ENCODE measurements at regions not wholly inside any gene's neighbourhood (a gene's known extent, or its start where the extent isn't known, plus 50 kb on each side); places are given as distances from the start of the nearest gene placed in this dataset.

DNA sequence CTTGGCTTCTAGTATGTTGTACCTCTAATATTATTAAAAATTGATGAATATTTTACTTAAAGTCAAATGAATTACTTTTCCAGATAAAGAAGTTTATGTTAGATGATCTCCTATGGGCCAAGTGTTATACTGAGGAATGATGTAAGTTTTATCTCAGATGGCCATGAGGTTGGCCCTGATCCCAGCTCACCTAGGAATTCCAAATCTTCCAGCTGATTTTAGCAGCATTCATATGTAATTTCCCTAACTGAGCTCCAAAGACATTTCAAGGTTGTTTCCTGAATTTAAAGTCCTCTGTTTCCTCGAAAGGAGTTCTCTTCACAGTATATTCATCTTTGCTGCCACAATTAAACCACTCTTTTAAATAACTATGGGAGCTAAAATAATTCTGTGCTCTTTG lies 1670.4 kb upstream of the SPRY2 start:
- no peak overlapping the region for H3K4me3 ChIP-seq (ENCODE audit: low read depth, low read length)
- DNase-seq (ENCODE audit: low read depth) = no peak
- TF ChIP-seq, protein P1, sequence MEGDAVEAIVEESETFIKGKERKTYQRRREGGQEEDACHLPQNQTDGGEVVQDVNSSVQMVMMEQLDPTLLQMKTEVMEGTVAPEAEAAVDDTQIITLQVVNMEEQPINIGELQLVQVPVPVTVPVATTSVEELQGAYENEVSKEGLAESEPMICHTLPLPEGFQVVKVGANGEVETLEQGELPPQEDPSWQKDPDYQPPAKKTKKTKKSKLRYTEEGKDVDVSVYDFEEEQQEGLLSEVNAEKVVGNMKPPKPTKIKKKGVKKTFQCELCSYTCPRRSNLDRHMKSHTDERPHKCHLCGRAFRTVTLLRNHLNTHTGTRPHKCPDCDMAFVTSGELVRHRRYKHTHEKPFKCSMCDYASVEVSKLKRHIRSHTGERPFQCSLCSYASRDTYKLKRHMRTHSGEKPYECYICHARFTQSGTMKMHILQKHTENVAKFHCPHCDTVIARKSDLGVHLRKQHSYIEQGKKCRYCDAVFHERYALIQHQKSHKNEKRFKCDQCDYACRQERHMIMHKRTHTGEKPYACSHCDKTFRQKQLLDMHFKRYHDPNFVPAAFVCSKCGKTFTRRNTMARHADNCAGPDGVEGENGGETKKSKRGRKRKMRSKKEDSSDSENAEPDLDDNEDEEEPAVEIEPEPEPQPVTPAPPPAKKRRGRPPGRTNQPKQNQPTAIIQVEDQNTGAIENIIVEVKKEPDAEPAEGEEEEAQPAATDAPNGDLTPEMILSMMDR (IDR thresholded peaks at IDR 0.05; ENCODE audit: low read depth, low read length) = no peak
- no peak for TF ChIP-seq POLR2A (IDR thresholded peaks at IDR 0.05; ENCODE audit: extremely low read depth, insufficient read length)
- no peak for TF ChIP-seq MYC (IDR thresholded peaks at IDR 0.05; ENCODE audit: low read depth, low read length)
- TF ChIP-seq, protein P2, sequence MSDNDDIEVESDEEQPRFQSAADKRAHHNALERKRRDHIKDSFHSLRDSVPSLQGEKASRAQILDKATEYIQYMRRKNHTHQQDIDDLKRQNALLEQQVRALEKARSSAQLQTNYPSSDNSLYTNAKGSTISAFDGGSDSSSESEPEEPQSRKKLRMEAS (IDR thresholded peaks at IDR 0.05; ENCODE audit: low read depth, low read length) = no peak

DNA sequence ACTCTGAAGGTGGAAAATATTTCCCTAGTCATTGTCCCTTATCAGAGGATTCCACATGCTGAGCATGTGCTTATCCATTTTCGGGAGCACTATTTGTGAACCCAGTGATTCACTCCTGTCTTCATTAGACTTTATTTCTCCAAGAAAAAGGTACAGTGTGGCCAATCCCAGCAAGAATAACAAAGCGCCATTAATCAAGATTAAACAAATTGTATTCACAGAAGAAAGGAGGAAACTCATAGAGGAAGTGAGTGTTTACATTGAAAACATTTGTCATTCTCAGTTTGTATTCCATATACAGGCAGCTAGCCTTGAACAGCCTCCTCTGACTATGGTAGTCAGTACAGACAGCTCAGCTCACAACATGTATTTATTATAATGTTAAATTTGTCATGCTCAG lies 1669.9 kb upstream of the SPRY2 start:
- TF ChIP-seq, protein P1 (IDR thresholded peaks at IDR 0.05; ENCODE audit: low read depth, low read length) = no peak
- no peak for TF ChIP-seq MYC (IDR thresholded peaks at IDR 0.05; ENCODE audit: low read depth, low read length)
- TF ChIP-seq, protein P2 (IDR thresholded peaks at IDR 0.05; ENCODE audit: low read depth, low read length) = no peak
- no peak for TF ChIP-seq POLR2A (IDR thresholded peaks at IDR 0.05; ENCODE audit: extremely low read depth, insufficient read length)
- no peak overlapping the region for H3K4me3 ChIP-seq (ENCODE audit: low read depth, low read length)
- no peak for DNase-seq (ENCODE audit: low read depth)

DNA sequence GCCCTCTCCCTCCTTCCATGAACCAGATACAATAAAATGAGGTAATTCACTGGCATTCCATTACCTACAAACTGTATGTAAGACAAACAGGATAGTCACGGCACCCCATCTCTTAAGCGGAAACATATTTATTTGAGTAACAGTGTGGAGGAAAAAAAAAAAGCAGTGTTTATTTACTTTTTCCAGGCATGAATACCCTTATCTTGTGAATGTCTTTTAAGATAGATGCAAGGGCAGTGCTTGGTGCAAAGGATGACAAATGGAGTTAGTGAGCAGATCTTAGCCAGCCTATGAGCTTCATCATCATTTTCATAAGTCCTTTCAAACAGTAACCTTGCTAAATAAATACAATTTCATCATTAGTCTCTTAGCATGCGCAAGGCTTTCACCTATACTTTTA lies 1661.8 kb upstream of the SPRY2 start:
- H3K4me3 ChIP-seq (ENCODE audit: low read depth, low read length) = no peak overlapping the region
- TF ChIP-seq POLR2A (IDR thresholded peaks at IDR 0.05; ENCODE audit: extremely low read depth, insufficient read length) (no peak), MYC (IDR thresholded peaks at IDR 0.05; ENCODE audit: low read depth, low read length) (no peak)
- TF ChIP-seq, protein P2 (IDR thresholded peaks at IDR 0.05; ENCODE audit: low read depth, low read length) = no peak
- TF ChIP-seq, protein P1 (IDR thresholded peaks at IDR 0.05; ENCODE audit: low read depth, low read length) = no peak
- no peak for DNase-seq (ENCODE audit: low read depth)

DNA sequence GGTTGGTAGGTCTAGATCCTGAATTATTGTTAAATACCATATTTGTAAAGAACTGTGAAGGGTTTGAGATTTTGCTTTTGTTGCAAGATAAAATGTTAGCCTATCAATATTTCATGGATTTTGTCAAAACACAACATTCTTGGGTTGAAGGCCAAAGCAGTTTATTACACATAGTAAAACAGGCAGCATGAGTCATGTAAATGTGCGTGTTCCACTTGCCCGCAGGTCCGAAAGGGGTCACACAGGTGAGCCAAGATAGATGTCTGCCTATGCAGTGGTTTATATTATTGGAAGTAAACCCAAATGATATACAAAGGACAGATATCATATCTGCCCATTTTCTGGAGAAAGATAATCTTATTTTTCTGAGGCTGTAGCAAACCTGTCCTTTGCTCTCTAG lies 1654.4 kb upstream of the SPRY2 start:
- no peak for DNase-seq (ENCODE audit: low read depth)
- no peak overlapping the region for H3K4me3 ChIP-seq (ENCODE audit: low read depth, low read length)
- TF ChIP-seq, protein P2 (IDR thresholded peaks at IDR 0.05; ENCODE audit: low read depth, low read length) = no peak
- TF ChIP-seq POLR2A (IDR thresholded peaks at IDR 0.05; ENCODE audit: extremely low read depth, insufficient read length) (no peak), MYC (IDR thresholded peaks at IDR 0.05; ENCODE audit: low read depth, low read length) (no peak)
- TF ChIP-seq, protein P1 (IDR thresholded peaks at IDR 0.05; ENCODE audit: low read depth, low read length) = no peak

DNA sequence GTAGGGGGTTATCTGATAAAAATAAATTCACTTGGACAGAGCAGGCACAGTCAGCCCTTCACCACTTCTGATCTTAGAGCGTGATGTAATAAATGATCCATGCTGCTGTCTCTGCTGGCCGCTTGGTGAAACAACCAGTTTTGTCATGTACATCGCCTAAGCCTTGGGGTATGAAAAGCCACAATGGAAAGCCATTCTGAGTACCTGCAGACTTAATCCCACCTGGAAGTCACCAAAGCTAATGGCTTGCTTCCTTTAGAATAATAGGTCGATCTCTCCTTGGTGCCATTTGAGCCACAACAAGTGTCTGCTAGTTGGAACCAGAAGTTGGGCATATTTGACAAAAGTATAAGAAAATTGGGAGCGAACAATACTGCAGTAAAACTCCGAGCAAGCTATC lies 1649.7 kb upstream of the SPRY2 start:
- TF ChIP-seq, protein P2 (IDR thresholded peaks at IDR 0.05; ENCODE audit: low read depth, low read length) = no peak
- no peak for TF ChIP-seq POLR2A (IDR thresholded peaks at IDR 0.05; ENCODE audit: extremely low read depth, insufficient read length)
- TF ChIP-seq, protein P1 (IDR thresholded peaks at IDR 0.05; ENCODE audit: low read depth, low read length) = no peak
- TF ChIP-seq MYC (IDR thresholded peaks at IDR 0.05; ENCODE audit: low read depth, low read length) = no peak
- H3K4me3 ChIP-seq (ENCODE audit: low read depth, low read length) = no peak overlapping the region
- no peak for DNase-seq (ENCODE audit: low read depth)

DNA sequence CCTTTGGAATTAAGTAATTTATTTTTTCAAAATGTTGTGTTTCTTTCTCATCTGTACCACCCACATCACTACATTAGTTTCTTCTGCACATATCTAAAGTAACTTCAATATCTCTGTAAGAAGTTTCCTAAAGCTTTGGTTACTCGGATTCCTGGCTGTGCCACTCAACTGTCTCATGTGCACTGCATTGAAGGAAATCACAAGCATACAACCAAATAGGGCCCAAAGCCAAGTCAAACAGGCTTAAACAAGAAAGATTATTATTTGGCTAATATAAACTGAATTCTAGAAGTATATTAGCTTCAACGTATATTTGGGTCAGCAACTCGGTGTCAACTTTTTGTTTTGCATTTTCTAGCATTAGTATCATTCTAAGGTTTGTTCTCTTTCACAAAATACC lies 1647.6 kb upstream of the SPRY2 start:
- TF ChIP-seq, protein P2 (IDR thresholded peaks at IDR 0.05; ENCODE audit: low read depth, low read length) = no peak
- TF ChIP-seq, protein P1 (IDR thresholded peaks at IDR 0.05; ENCODE audit: low read depth, low read length) = no peak
- no peak for TF ChIP-seq MYC (IDR thresholded peaks at IDR 0.05; ENCODE audit: low read depth, low read length)
- TF ChIP-seq POLR2A (IDR thresholded peaks at IDR 0.05; ENCODE audit: extremely low read depth, insufficient read length) = no peak
- no peak overlapping the region for H3K4me3 ChIP-seq (ENCODE audit: low read depth, low read length)
- DNase-seq (ENCODE audit: low read depth) = no peak
